D721Med (cell line): ENCODE measurements at regions not wholly inside any gene's neighbourhood (a gene's known extent, or its start where the extent isn't known, plus 50 kb on each side); places are given as distances from the start of the nearest gene placed in this dataset.

Experiments
- DNase-seq: peaks from one replicate; pipeline ENCODE4 v3.0.0; 2011; ENCODE audit warnings: low spot score; ENCODE audit not compliant: insufficient read length
- FAIRE-seq: peaks from 2 replicates; lab custom pipeline; 2011; peaks lifted over from hg19 to GRCh38; lab: Jason Lieb, UNC
- TF ChIP-seq, protein P1 (sequence below): IDR thresholded peaks from 2 replicates; pipeline ENCODE4 v1.5.1; 2012; ENCODE audit warnings: mild to moderate bottlenecking, control low read depth; ENCODE audit not compliant: insufficient read depth; ENCODE audit errors: missing control alignments

DNA sequence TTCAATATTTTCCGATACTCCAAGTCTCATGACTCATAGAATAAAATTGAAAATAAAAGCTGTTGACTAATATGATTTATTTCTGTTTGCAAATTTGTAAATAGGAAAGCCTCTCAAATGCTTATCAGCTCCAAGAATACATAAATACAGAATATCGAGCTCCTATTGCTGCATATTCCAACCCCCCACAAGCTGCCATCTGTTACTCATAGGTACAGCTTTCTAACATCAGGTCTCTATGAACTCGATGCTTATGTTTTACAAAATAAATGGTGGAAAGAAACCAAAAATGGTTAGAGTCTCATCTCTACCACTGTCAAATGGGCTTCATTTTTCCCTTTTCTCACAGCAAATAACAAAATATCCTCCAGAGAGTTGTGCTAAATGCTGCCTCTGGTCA, 631.6 kb upstream of the CDH18 start:
- DNase-seq (no peak), FAIRE-seq (no peak)
- TF ChIP-seq, protein P1, sequence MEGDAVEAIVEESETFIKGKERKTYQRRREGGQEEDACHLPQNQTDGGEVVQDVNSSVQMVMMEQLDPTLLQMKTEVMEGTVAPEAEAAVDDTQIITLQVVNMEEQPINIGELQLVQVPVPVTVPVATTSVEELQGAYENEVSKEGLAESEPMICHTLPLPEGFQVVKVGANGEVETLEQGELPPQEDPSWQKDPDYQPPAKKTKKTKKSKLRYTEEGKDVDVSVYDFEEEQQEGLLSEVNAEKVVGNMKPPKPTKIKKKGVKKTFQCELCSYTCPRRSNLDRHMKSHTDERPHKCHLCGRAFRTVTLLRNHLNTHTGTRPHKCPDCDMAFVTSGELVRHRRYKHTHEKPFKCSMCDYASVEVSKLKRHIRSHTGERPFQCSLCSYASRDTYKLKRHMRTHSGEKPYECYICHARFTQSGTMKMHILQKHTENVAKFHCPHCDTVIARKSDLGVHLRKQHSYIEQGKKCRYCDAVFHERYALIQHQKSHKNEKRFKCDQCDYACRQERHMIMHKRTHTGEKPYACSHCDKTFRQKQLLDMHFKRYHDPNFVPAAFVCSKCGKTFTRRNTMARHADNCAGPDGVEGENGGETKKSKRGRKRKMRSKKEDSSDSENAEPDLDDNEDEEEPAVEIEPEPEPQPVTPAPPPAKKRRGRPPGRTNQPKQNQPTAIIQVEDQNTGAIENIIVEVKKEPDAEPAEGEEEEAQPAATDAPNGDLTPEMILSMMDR: no peak

DNA sequence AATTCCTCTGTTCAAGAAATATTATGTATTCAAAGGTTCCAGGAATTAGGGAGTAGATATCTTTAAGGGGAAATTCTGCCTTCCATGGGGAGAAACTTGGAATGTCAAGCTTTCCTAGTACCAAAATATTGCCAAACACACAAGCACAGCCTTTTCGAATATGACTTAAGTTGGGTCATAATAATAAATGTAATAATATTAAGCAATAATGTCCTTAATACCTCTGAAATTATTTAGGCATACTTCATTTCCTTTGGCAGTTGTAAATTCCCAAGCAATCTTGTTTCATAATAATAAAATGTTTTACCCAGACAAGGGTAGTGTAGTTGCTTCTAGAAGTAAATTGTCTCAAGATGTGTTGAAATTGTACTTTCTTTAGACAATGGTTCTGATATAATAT, 630.3 kb upstream of the CDH18 start:
- no peak for FAIRE-seq
- TF ChIP-seq, protein P1: no peak
- DNase-seq: no peak

DNA sequence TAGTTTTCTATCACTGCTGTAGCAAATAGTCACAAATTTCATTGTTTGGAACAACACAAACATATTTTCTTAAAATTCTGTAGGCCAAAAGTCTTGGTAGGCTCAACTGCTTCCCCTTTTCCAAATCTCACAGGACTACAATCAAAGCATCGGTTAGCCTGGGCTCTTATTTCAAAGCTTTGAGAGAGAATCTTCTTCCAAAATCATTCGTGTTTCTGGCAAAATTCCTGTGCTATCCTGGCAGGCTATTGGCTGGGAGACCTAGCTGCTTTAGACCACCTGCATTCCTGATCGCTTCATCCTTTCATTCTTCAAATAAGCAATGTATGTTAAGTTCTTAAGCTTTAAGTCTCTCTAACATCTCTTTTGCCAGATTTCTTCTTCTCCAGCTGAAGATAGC, 629.8 kb upstream of the CDH18 start:
- FAIRE-seq (no peak), DNase-seq (no peak)
- TF ChIP-seq, protein P1: no peak

DNA sequence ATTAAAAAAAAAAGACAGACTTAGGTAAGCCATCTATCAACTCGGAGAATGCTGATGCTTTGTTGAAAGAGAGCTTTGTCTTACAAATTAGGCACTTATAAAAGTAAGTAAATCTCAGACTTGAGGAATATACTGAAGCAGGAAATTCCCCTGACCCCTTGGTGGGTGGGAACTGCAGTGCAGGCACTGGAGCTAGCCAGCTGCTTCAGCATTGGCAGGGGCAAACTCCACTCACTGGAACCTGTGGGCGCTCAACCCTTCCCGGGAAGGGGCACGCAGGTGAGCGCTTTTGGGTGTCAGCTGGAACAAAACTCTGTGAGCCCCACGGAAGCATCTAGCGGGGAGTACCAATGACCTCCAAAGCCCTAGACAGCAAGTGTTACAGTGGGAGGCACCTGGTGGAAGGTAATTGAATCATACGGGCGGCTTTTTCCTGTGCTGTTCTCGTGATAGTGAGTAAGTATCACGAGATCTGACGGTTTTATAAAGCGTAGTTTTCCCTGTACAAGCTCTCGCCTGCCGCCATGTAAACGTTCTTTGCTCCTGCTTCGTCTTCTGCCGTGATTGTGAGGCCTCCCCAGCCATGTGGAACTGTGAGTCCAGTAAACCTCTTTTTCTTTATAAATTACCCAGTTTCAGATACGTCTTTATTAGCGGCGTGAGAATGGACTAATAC, 628.0 kb upstream of the CDH18 start:
- TF ChIP-seq, protein P1: no peak
- no peak for FAIRE-seq
- DNase-seq: no peak

DNA sequence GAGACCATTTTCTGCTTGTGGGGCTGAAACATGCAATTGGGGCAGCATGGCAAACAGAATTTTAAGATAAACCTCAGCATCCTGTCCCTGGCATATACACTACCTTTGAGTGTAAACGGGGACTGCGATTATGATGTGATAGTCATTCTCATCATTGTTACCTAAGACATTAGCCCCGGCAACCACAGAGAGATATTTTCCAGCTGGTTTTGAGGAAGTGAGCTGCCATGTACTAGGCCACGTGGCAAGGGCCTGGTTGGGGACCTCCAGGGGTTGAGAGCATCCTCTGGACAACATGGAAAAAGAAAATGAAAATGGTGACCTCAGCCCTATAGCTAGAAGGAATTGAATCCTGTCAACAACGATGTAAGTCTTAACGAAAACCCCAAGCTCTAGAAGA, 623.6 kb upstream of the CDH18 start:
- FAIRE-seq (no peak), DNase-seq (no peak)
- TF ChIP-seq, protein P1: no peak

DNA sequence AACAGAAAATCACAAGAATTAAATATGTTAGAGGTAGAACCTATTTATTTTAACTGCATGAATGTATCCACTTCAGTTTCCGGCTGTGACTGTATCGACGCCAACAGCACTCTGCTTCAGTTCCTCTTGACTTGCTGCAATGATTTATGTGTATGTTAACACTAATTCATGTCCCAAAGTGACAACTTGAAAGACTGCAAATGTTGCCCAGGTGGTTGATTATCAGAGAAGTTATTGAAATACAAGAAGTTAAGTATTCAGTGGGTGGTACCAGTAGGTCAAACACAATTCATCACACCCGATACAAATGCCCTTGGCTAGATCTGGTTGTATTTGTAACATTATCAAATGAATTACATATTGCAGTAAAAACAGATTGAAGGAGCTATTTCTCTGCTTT, 622.7 kb upstream of the CDH18 start:
- TF ChIP-seq, protein P1: no peak
- DNase-seq (no peak), FAIRE-seq (no peak)

DNA sequence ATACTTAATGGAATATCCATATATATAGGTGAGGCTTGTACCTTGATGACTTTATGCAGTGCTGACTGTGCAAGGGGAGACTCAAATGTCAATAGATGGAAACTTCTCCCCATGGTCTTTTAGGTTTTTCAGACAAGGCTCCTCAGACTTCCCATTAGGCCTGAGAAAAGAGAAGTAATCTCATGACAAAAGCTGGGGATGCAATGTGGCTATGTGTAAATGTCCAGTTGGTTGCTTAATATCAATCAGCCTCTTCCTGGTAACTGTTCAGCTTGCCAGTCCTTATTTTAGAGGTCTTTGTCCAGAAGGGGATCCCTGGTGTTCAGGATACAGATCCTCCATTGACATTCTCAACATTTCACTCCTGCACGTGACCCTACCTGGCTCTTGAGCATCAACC, 621.1 kb upstream of the CDH18 start:
- TF ChIP-seq, protein P1: no peak
- FAIRE-seq (no peak), DNase-seq (no peak)
